Mesothelial cell of epicardium (in vitro differentiated cells): ENCODE measurements at regions not wholly inside any gene's neighbourhood (a gene's known extent, or its start where the extent isn't known, plus 50 kb on each side); places are given as distances from the start of the nearest gene placed in this dataset.

Source experiments
- DNase-seq, 2 experiments: peaks; one replicate each; pipeline ENCODE4 v3.0.0; 2021; ENCODE audit warnings: low spot score in 2 of 2; ENCODE audit not compliant: unreplicated experiment in 2 of 2
- H3K27ac Mint-ChIP-seq: 2 replicates; pipeline ENCODE4 v1.8.0; 2021; ENCODE audit warnings: mixed read lengths
- H3K27me3 Mint-ChIP-seq: 2 replicates; pipeline ENCODE4 v1.8.0; 2021; ENCODE audit warnings: low read depth, mixed read lengths
- H3K36me3 Mint-ChIP-seq: 2 replicates; pipeline ENCODE4 v1.8.0; 2021; ENCODE audit warnings: mixed read lengths
- H3K4me1 Mint-ChIP-seq: 2 replicates; pipeline ENCODE4 v1.8.0; 2021; ENCODE audit warnings: mixed read lengths
- H3K4me3 Mint-ChIP-seq: 2 replicates; pipeline ENCODE4 v1.8.0; 2021; ENCODE audit warnings: mild to moderate bottlenecking, moderate library complexity, mixed read lengths
- H3K9me3 Mint-ChIP-seq: 2 replicates; pipeline ENCODE4 v1.8.0; 2021; ENCODE audit warnings: mixed read lengths
- CTCF ChIP-seq: fragments of 200-600 bp; sonication (generic); IDR thresholded peaks from one replicate; pipeline ENCODE4 v1.5.0; 2021; ENCODE audit warnings: antibody characterized with exemption; ENCODE audit not compliant: unreplicated experiment

- H3K4me3 Mint-ChIP-seq = no peak overlapping the region
- no peaks in the 10 kb centered on the region for H3K9me3 Mint-ChIP-seq
- H3K4me1 Mint-ChIP-seq = peaks cover 62% of the 10 kb centered on the region
- DNase-seq = no peak
- no peaks in the 10 kb centered on the region for H3K27me3 Mint-ChIP-seq
- no peak for TF ChIP-seq CTCF
- H3K27ac Mint-ChIP-seq = peak overlapping the region; percentile 69
- H3K36me3 Mint-ChIP-seq = no peaks in the 10 kb centered on the region
Measured at GRCh38 chr7:42347616-42348015, 110.6 kb upstream of the GLI3 start.

GRCh38 chr7:42345478-42346299 lies 108.7 kb upstream of the GLI3 start:
- no peaks in the 10 kb centered on the region for H3K27me3 Mint-ChIP-seq
- H3K9me3 Mint-ChIP-seq = no peaks in the 10 kb centered on the region
- TF ChIP-seq CTCF = no peak
- H3K27ac Mint-ChIP-seq = no peak overlapping the region
- DNase-seq = no peak
- H3K4me1 Mint-ChIP-seq = peaks cover 58% of the 10 kb centered on the region
- no peaks in the 10 kb centered on the region for H3K36me3 Mint-ChIP-seq
- no peak overlapping the region for H3K4me3 Mint-ChIP-seq

- no peaks in the 10 kb centered on the region for H3K9me3 Mint-ChIP-seq
- H3K27ac Mint-ChIP-seq = no peak overlapping the region
- H3K36me3 Mint-ChIP-seq = no peaks in the 10 kb centered on the region
- peaks cover 60% of the 10 kb centered on the region for H3K4me1 Mint-ChIP-seq
- H3K27me3 Mint-ChIP-seq = no peaks in the 10 kb centered on the region
- no peak for TF ChIP-seq CTCF
- H3K4me3 Mint-ChIP-seq = no peak overlapping the region
- DNase-seq = no peak
Measured at GRCh38 chr7:42344198-42344755, 107.3 kb upstream of the GLI3 start.

GRCh38 chr7:42342381-42342780 lies 105.4 kb upstream of the GLI3 start:
- no peaks in the 10 kb centered on the region for H3K9me3 Mint-ChIP-seq
- no peak for DNase-seq
- H3K4me1 Mint-ChIP-seq = peaks cover 58% of the 10 kb centered on the region
- no peaks in the 10 kb centered on the region for H3K36me3 Mint-ChIP-seq
- H3K4me3 Mint-ChIP-seq = no peak overlapping the region
- no peaks in the 10 kb centered on the region for H3K27me3 Mint-ChIP-seq
- TF ChIP-seq CTCF = no peak
- no peak overlapping the region for H3K27ac Mint-ChIP-seq

GRCh38 chr7:42340436-42340835 lies 103.4 kb upstream of the GLI3 start:
- H3K27me3 Mint-ChIP-seq = no peaks in the 10 kb centered on the region
- DNase-seq = no peak
- H3K4me1 Mint-ChIP-seq = peaks cover 66% of the 10 kb centered on the region
- H3K36me3 Mint-ChIP-seq = peaks cover under 1% of the 10 kb centered on the region
- H3K27ac Mint-ChIP-seq = peak overlapping the region; percentile 47
- H3K4me3 Mint-ChIP-seq = no peak overlapping the region
- TF ChIP-seq CTCF = no peak
- no peaks in the 10 kb centered on the region for H3K9me3 Mint-ChIP-seq
